ENCODE measurements at regions not wholly inside any gene's neighbourhood (a gene's known extent, or its start where the extent isn't known, plus 50 kb on each side); places are given as distances from the start of the nearest gene placed in this dataset.
A peak's percentile ranks its signal among the peaks of the same experiment; 100 is the strongest.

- TF ChIP-seq HNF1A (IDR thresholded peaks at IDR 0.05; ENCODE audit: low read depth) (no peak), HNF1A (CRISPR knock-in tag; IDR thresholded peaks at IDR 0.05; ENCODE audit: borderline replicate concordance) (no peak), RARA (CRISPR knock-in tag; IDR thresholded peaks at IDR 0.05) (peak; percentile 57), GATAD2A (CRISPR knock-in tag; IDR thresholded peaks at IDR 0.05) (peak; percentile 96), ZNF276 (CRISPR knock-in tag; IDR thresholded peaks at IDR 0.05; ENCODE audit: low read depth) (no peak), PRDM10 (CRISPR knock-in tag; IDR thresholded peaks at IDR 0.05; ENCODE audit: low read depth) (peak; percentile 26; the same call in 1 of the 2 replicates), BCL6 (CRISPR knock-in tag; IDR thresholded peaks at IDR 0.05) (peak; percentile 95), PTBP1 (IDR thresholded peaks at IDR 0.05; ENCODE audit: low read depth, low read length, poor library complexity, severe bottlenecking) (no peak), EP300 (IDR thresholded peaks at IDR 0.05; ENCODE audit: low read depth in 2 of 2, low read length in 2 of 2) (peak; percentile 48 to 78; a peak in 3 of 4 replicates), EP300 (CRISPR knock-in tag; IDR thresholded peaks at IDR 0.05; ENCODE audit: borderline replicate concordance) (peak; percentile 62), ZNF784 (CRISPR knock-in tag; IDR thresholded peaks at IDR 0.05; ENCODE audit: borderline replicate concordance) (no peak), ZBTB25 (CRISPR knock-in tag; IDR thresholded peaks at IDR 0.05) (peak; percentile 80), IRF2 (CRISPR knock-in tag; IDR thresholded peaks at IDR 0.05) (0 out of 2 replicates have a peak, but pooled peaks have one; percentile 9), ELF3 (CRISPR knock-in tag; IDR thresholded peaks at IDR 0.05) (peak; percentile 81), NAIF1 (CRISPR knock-in tag; IDR thresholded peaks at IDR 0.05; ENCODE audit: borderline replicate concordance) (0 out of 2 replicates have a peak, but pooled peaks have one; percentile 2), SMC3 (IDR thresholded peaks at IDR 0.05; ENCODE audit: low read length) (0 out of 2 replicates have a peak, but pooled peaks have one; percentile 5), GATAD1 (CRISPR knock-in tag; IDR thresholded peaks at IDR 0.05) (0 out of 2 replicates have a peak, but pooled peaks have one; percentile 24), THAP11 (CRISPR knock-in tag; IDR thresholded peaks at IDR 0.05) (peak; percentile 57), ZNF44 (CRISPR knock-in tag; IDR thresholded peaks at IDR 0.05) (no peak), TEAD3 (CRISPR knock-in tag; optimal IDR thresholded peaks at IDR 0.05; ENCODE audit: borderline replicate concordance) (peak; percentile 49)
Observed at GRCh38 chr6:47137073-47137472, 94.9 kb upstream of the ADGRF1 start (continued).
